GM12878 (cell line): ENCODE measurements at regions not wholly inside any gene's neighbourhood (a gene's known extent, or its start where the extent isn't known, plus 50 kb on each side); places are given as distances from the start of the nearest gene placed in this dataset.

Source experiments
- ATAC-seq: fragments of 200-7000 bp; cut with Tn5 transposase; 3 replicates; pipeline ENCODE4 v1.9.1; 2020; ENCODE audit warnings: mild to moderate bottlenecking, moderate library complexity
- BruUV-seq: library from RNA; stranded (reverse); fragments of 400-500 nt; replicated peaks from 2 replicates; lab custom pipeline; 2021; lab: Mats Ljungman, UMichigan
- CTCF ChIA-PET: fragments of 300-600 bp; sonication (Branson Sonifier 250); formaldehyde crosslinking; extraction: SDS; loops from one replicate; lab custom pipeline; 2021; ENCODE audit warnings: inconsistent platforms; lab: Yijun Ruan, JAX
- POLR2A ChIA-PET: fragments of 350-600 bp; formaldehyde crosslinking; extraction: SDS; loops from one replicate; lab custom pipeline; 2021; ENCODE audit warnings: inconsistent platforms; lab: Charles Lee
- RAD21 ChIA-PET: fragments of 300-600 bp; sonication (Branson Sonifier 250); formaldehyde crosslinking; loops from one replicate; lab custom pipeline; 2023; ENCODE audit warnings: antibody characterized with exemption; ENCODE audit not compliant: unreplicated experiment; lab: Charles Lee
- SMC1A ChIA-PET: fragments of 300-600 bp; sonication (Branson Sonifier 250); formaldehyde crosslinking; loops from one replicate; lab custom pipeline; 2023; ENCODE audit not compliant: unreplicated experiment, uncharacterized antibody; lab: Charles Lee
- DNase-seq: peaks from one replicate; pipeline ENCODE4 v3.0.0-alpha.2; 2011; ENCODE audit warnings: low read depth, low spot score
- FAIRE-seq: peaks from 3 replicates; lab custom pipeline; 2011; peaks lifted over from hg19 to GRCh38; lab: Jason Lieb, UNC
- H2AFZ ChIP-seq: 2 replicates; pipeline ENCODE4 v1.6.0; 2011; ENCODE audit warnings: low read depth, low read length, control low read depth; ENCODE audit not compliant: control insufficient read depth
- H3K27ac ChIP-seq: 2 replicates; pipeline ENCODE4 v1.5.1; 2011; ENCODE audit warnings: control low read depth; ENCODE audit not compliant: control insufficient read depth, insufficient read depth
- H3K27me3 ChIP-seq, 2 experiments: replicated peaks in 1 of 2; 2 replicates each; pipeline versions ENCODE4 v1.6.0 to v1.6.1; 2011; ENCODE audit warnings: low read length in 1 of 2; ENCODE audit not compliant: control insufficient read depth in 2 of 2, insufficient read depth in 2 of 2
- H3K36me3 ChIP-seq, 2 experiments: 2 replicates each; pipeline ENCODE4 v1.5.1; 2011; ENCODE audit warnings: low read length in 1 of 2; ENCODE audit not compliant: control insufficient read depth in 2 of 2, insufficient read depth in 2 of 2
- H3K4me1 ChIP-seq: 2 replicates; pipeline ENCODE4 v1.6.1; 2011; ENCODE audit warnings: mild to moderate bottlenecking, low read length, moderate library complexity, mixed read lengths; ENCODE audit not compliant: control insufficient read depth, insufficient read depth
- H3K4me2 ChIP-seq: 2 replicates; pipeline ENCODE4 v1.6.0; 2011; ENCODE audit warnings: control low read depth; ENCODE audit not compliant: control insufficient read depth, insufficient read depth
- H3K4me3 ChIP-seq: fragments of 200-600 bp; sonication (generic); 2 replicates; pipeline ENCODE4 v1.5.1; 2016
- H3K79me2 ChIP-seq: 2 replicates; pipeline ENCODE4 v1.6.0; 2011; ENCODE audit warnings: low read length; ENCODE audit not compliant: control insufficient read depth, insufficient read depth
- H3K9ac ChIP-seq: 2 replicates; pipeline ENCODE4 v1.8.0; 2011; ENCODE audit warnings: low read length, control low read depth, mixed read lengths; ENCODE audit not compliant: control insufficient read depth, insufficient read depth
- H3K9me3 ChIP-seq: replicated peaks from 3 replicates; pipeline ENCODE4 v1.5.1; 2011; ENCODE audit warnings: mild to moderate bottlenecking, low read length; ENCODE audit not compliant: control insufficient read depth, insufficient read depth
- H4K20me1 ChIP-seq: 2 replicates; pipeline ENCODE4 v1.6.0; 2011; ENCODE audit not compliant: control insufficient read depth, insufficient read depth
- FOXM1 ChIP-seq: IDR thresholded peaks from 2 replicates; pipeline ENCODE4 v1.6.1; 2012; ENCODE audit warnings: low read depth, mild to moderate bottlenecking, inconsistent platforms, low read length, moderate library complexity
- GABPA ChIP-seq: IDR thresholded peaks from 2 replicates; pipeline ENCODE4 v1.6.1; 2014; ENCODE audit warnings: antibody characterized with exemption, low read depth, mild to moderate bottlenecking, inconsistent platforms
- JUNB ChIP-seq: IDR thresholded peaks from 2 replicates; pipeline ENCODE4 v1.6.1; 2016; ENCODE audit warnings: antibody characterized with exemption, mild to moderate bottlenecking
- NFIC ChIP-seq: IDR thresholded peaks from 2 replicates; pipeline ENCODE4 v1.6.1; 2012; ENCODE audit warnings: low read depth, mild to moderate bottlenecking, inconsistent platforms, low read length, moderate library complexity
- RAD21 ChIP-seq: IDR thresholded peaks from 2 replicates; pipeline ENCODE4 v1.6.1; 2011; ENCODE audit warnings: mild to moderate bottlenecking, low read depth, low read length, moderate library complexity; ENCODE audit not compliant: insufficient read depth
- RAD51 ChIP-seq: fragments of 450-650 bp; IDR thresholded peaks from 2 replicates; pipeline ENCODE4 v1.6.1; 2016; ENCODE audit warnings: moderate library complexity, mild to moderate bottlenecking, inconsistent platforms
- RB1 ChIP-seq: fragments of 450-650 bp; formaldehyde crosslinking; IDR thresholded peaks from 2 replicates; pipeline ENCODE4 v1.6.1; 2017; ENCODE audit warnings: mild to moderate bottlenecking, borderline replicate concordance
- SIX5 ChIP-seq: IDR thresholded peaks from 2 replicates; pipeline ENCODE4 v1.6.1; 2011; ENCODE audit warnings: mild to moderate bottlenecking, low read depth, low read length, moderate library complexity; ENCODE audit not compliant: severe bottlenecking
- SRF ChIP-seq, 2 experiments: IDR thresholded peaks; 2 replicates each; pipeline ENCODE4 v1.6.1; 2011; ENCODE audit warnings: low read depth in 2 of 2, low read length in 2 of 2, mild to moderate bottlenecking in 1 of 2, moderate library complexity in 1 of 2
- WGBS: methylation state at CpG from one replicate; pipeline ENCODE4 v1.1.6; 2016; ENCODE audit warnings: low lambda C conversion rate; ENCODE audit not compliant: insufficient replicate concordance, insufficient coverage; ENCODE audit errors: missing lambda C conversion rate; 5-methylcytosine and 5-hydroxymethylcytosine counted together
- in situ Hi-C: fragments of 300-500 bp; cut with MboI; formaldehyde crosslinking; loops from 9 replicates; pipeline ENCODE4 v1.14.3; 2018; ENCODE audit warnings: mixed read lengths
- intact Hi-C: fragments of 100-400 bp; cut with micrococcal nuclease; formaldehyde crosslinking; loops from one replicate; pipeline ENCODE4 v1.14.2; 2022; ENCODE audit not compliant: unreplicated experiment
- TF ChIP-seq, protein P1 (sequence below): IDR thresholded peaks from 2 replicates; pipeline ENCODE4 v1.6.1; 2012; ENCODE audit warnings: low read depth, low read length, improper control_type of control experiment
- TF ChIP-seq, protein P2 (sequence below): fragments of 450-650 bp; formaldehyde crosslinking; IDR thresholded peaks from 2 replicates; pipeline ENCODE4 v1.4.0; 2022; ENCODE audit warnings: mild to moderate bottlenecking, moderate library complexity
- TF ChIP-seq, protein P3 (sequence below): fragments of 450-650 bp; formaldehyde crosslinking; IDR thresholded peaks from 2 replicates; pipeline ENCODE4 v1.5.0; 2022; ENCODE audit warnings: mild to moderate bottlenecking, missing genetic modification characterization
- TF ChIP-seq, protein P4 (sequence below): fragments of 150-350 bp; IDR thresholded peaks from 2 replicates; pipeline ENCODE4 v1.6.1; 2014; ENCODE audit warnings: mild to moderate bottlenecking, low read depth, low read length

DNA sequence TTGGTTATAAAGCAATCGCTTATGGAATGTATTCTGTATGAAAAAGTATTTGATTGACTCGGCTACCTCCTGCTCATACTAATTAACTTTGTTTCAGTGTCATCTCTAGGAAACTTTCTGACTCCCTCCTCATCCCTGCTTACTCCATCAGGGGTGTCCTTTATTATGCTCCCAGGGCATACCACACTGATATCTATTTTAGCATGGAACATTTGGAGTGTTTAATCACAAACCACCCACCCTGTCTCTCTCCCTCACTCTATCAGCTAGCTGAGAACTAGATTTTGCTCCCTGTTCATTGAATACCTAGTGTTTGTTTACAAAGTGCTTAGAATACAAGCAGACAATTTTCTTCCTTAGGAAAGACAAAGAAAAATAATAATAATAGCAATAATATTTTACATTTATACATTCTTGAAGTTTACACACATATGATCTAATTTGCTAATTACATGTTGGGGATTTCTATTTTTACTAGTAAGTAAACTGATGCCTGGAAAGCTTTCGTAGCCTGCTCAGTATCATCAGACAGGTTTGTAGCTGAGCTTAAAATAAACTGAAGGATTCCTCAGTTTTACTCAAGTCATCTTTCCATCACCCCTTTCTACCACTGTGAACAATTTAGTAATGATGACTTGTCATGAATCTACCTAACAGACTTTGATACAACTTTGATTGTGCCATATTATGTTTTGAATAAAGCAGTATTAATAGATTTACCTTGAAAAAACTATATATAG lies 811.4 kb upstream of the HS3ST1 start (continued):
- TF ChIP-seq GABPA (no peak), RAD21 (no peak), RB1 (no peak), RAD51 (no peak)
- TF ChIP-seq, protein P1, sequence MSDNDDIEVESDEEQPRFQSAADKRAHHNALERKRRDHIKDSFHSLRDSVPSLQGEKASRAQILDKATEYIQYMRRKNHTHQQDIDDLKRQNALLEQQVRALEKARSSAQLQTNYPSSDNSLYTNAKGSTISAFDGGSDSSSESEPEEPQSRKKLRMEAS, result no peak
- TF ChIP-seq, all 136 proteins: peak for 0

DNA sequence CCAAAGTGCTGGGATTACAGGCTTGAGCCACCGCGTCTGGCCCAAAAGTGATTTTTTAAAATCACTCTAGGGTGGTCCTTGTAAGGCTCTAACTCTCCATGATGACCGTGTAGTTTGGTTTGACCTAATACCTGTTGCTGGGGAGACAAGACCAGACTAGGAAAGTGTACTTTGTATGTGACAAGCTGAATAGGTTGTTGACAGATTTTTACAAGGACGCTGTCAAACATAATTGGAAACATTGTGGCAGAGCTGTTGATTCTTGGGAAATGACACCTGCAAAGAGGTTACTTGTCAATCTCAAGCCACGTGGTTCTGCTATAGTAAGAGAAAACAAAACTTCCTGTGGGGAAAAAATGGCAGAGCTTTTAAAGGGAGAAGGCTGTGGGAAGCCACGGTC lies 802.4 kb upstream of the HS3ST1 start:
- ATAC-seq (no peak), DNase-seq (no peak), FAIRE-seq (no peak)
- no peak overlapping the region for H3K9ac ChIP-seq
- intact Hi-C loops, result no loop called here
- BruUV-seq, result no TSS peak
- WGBS, result 42% methylated on average over 6 of the region's 6 CpGs
- no peaks in the 10 kb centered on the region for H3K36me3 ChIP-seq
- no peaks in the 10 kb centered on the region for H3K79me2 ChIP-seq
- CTCF ChIA-PET, result no interaction called here
- H4K20me1 ChIP-seq, result no peaks in the 10 kb centered on the region
- H3K27ac ChIP-seq, result no peak overlapping the region
- no peaks in the 10 kb centered on the region for H3K9me3 ChIP-seq
- H2AFZ ChIP-seq, result no peak overlapping the region
- H3K27me3 ChIP-seq, result no peaks in the 10 kb centered on the region
- no peaks in the 10 kb centered on the region for H3K4me1 ChIP-seq
- no peak overlapping the region for H3K4me3 ChIP-seq
- in situ Hi-C loops, result no loop called here
- RAD21 ChIA-PET, result no interaction called here
- POLR2A ChIA-PET, result no interaction called here
- SMC1A ChIA-PET, result no interaction called here
- H3K4me2 ChIP-seq, result no peak overlapping the region
- TF ChIP-seq FOXM1, result no peak
- no peak for TF ChIP-seq SRF (IDR thresholded peaks at IDR 0.05; ENCODE audit: low read depth in 2 of 2, low read length in 2 of 2)
- no peak for TF ChIP-seq NFIC
- TF ChIP-seq, protein P2, sequence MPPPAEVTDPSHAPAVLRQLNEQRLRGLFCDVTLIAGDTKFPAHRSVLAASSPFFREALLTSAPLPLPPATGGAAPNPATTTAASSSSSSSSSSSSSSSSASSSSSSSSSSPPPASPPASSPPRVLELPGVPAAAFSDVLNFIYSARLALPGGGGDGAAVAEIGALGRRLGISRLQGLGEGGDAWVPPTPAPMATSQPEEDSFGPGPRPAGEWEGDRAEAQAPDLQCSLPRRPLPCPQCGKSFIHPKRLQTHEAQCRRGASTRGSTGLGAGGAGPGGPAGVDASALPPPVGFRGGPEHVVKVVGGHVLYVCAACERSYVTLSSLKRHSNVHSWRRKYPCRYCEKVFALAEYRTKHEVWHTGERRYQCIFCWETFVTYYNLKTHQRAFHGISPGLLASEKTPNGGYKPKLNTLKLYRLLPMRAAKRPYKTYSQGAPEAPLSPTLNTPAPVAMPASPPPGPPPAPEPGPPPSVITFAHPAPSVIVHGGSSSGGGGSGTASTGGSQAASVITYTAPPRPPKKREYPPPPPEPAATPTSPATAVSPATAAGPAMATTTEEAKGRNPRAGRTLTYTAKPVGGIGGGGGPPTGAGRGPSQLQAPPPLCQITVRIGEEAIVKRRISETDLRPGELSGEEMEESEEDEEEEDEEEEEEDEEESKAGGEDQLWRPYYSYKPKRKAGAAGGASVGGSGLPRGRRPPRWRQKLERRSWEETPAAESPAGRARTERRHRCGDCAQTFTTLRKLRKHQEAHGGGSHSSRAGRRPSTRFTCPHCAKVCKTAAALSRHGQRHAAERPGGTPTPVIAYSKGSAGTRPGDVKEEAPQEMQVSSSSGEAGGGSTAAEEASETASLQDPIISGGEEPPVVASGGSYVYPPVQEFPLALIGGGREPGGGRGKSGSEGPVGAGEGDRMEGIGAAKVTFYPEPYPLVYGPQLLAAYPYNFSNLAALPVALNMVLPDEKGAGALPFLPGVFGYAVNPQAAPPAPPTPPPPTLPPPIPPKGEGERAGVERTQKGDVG (CRISPR knock-in tag), result no peak
- TF ChIP-seq RAD51, result no peak
- TF ChIP-seq, protein P3, sequence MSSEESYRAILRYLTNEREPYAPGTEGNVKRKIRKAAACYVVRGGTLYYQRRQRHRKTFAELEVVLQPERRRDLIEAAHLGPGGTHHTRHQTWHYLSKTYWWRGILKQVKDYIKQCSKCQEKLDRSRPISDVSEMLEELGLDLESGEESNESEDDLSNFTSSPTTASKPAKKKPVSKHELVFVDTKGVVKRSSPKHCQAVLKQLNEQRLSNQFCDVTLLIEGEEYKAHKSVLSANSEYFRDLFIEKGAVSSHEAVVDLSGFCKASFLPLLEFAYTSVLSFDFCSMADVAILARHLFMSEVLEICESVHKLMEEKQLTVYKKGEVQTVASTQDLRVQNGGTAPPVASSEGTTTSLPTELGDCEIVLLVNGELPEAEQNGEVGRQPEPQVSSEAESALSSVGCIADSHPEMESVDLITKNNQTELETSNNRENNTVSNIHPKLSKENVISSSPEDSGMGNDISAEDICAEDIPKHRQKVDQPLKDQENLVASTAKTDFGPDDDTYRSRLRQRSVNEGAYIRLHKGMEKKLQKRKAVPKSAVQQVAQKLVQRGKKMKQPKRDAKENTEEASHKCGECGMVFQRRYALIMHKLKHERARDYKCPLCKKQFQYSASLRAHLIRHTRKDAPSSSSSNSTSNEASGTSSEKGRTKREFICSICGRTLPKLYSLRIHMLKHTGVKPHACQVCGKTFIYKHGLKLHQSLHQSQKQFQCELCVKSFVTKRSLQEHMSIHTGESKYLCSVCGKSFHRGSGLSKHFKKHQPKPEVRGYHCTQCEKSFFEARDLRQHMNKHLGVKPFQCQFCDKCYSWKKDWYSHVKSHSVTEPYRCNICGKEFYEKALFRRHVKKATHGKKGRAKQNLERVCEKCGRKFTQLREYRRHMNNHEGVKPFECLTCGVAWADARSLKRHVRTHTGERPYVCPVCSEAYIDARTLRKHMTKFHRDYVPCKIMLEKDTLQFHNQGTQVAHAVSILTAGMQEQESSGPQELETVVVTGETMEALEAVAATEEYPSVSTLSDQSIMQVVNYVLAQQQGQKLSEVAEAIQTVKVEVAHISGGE (CRISPR knock-in tag), result no peak
- no peak for TF ChIP-seq SIX5
- no peak for TF ChIP-seq JUNB
- TF ChIP-seq, protein P4, sequence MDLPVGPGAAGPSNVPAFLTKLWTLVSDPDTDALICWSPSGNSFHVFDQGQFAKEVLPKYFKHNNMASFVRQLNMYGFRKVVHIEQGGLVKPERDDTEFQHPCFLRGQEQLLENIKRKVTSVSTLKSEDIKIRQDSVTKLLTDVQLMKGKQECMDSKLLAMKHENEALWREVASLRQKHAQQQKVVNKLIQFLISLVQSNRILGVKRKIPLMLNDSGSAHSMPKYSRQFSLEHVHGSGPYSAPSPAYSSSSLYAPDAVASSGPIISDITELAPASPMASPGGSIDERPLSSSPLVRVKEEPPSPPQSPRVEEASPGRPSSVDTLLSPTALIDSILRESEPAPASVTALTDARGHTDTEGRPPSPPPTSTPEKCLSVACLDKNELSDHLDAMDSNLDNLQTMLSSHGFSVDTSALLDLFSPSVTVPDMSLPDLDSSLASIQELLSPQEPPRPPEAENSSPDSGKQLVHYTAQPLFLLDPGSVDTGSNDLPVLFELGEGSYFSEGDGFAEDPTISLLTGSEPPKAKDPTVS, result no peak
